ENCODE measurements at regions not wholly inside any gene's neighbourhood (a gene's known extent, or its start where the extent isn't known, plus 50 kb on each side); places are given as distances from the start of the nearest gene placed in this dataset.

- DNase-seq, result no peak
Observed at GRCh38 chr1:96998466-96998865, 276.9 kb downstream of the PTBP2 start.

GRCh38 chr1:96999191-96999590 lies 277.6 kb downstream of the PTBP2 start:
- no peak for DNase-seq

- DNase-seq, result no peak
Observed at GRCh38 chr1:97004054-97004453, 282.5 kb downstream of the PTBP2 start.

DNA sequence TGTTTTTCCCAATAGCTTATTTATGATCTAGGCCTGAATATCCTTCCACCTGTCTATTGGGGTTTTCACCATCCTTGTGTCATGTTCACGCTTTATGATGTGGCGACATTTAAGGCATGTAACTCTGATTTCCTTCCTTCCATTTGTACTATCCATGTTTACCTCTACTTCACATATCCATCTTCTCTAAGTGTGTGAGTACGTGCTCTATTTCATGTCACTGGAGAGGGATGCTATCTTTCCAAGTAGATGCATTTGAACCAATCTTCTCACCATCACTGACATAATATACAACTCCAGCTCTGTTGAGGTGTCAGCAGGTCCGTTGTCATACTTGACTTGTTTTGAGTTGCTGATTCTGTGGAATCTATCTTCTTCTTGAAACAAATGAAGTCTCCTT lies 283.2 kb downstream of the PTBP2 start:
- DNase-seq, result no peak

GRCh38 chr1:97006044-97006661 lies 284.6 kb downstream of the PTBP2 start:
- no peak for DNase-seq

DNA sequence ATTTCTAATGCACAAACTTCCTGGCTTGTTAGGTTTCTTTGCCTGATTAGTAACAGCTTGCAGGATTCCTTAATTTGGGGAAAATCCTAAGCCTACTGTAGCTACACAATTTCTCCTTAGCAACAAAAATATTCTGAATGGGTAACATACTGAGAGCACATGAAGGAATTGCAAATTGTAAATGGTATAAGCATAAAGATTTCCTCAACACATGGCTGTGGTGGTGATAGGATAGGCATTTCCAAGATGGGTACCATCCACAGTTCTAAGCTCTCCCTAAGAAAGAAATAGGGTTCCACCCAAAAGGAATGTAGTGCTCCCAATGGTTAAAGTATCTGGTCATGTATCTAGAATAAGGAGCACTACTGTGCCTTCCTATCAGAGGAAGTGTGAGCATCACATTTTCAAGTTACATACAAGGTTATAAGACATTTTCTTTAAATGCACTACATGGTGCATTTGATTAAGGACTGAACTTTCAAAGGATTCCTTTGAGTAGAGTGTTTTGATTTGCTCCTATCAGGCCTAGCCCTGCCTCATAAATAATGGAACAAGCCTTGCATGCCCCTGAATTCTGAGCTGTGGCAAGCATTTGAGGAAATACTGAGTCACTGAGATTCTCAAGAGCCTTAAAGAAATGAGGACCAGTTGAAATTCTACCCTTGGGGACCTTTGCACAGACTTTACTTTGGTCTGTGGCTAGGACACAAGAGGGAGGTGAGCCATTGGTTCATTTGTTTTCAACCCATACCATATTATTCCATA lies 286.4 kb downstream of the PTBP2 start:
- DNase-seq, result no peak

- DNase-seq, result no peak
Observed at GRCh38 chr1:97010566-97011264, 289.1 kb downstream of the PTBP2 start.

GRCh38 chr1:97013136-97013535 lies 291.6 kb downstream of the PTBP2 start:
- no peak for DNase-seq

DNA sequence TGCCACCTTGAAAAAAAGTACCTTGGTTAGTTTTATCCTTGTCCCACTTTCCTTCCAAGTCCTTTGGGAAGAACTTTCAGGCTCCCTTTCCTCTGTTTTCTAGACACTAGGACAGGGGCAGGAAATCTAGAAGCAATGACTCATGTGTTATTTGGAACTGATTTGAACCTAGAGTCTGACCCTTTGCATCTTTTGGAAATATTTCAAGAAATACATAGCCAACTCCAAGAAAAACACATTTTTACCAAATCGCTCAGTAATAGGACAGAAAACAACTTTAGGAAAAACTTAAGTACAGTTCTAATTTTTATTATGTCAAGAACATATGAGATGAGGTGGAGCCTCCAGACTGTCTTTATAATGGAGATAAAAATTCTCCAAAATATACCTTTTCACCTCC lies 292.4 kb downstream of the PTBP2 start:
- no peak for DNase-seq

GRCh38 chr1:97014426-97014825 lies 292.8 kb downstream of the PTBP2 start:
- DNase-seq, result no peak

DNA sequence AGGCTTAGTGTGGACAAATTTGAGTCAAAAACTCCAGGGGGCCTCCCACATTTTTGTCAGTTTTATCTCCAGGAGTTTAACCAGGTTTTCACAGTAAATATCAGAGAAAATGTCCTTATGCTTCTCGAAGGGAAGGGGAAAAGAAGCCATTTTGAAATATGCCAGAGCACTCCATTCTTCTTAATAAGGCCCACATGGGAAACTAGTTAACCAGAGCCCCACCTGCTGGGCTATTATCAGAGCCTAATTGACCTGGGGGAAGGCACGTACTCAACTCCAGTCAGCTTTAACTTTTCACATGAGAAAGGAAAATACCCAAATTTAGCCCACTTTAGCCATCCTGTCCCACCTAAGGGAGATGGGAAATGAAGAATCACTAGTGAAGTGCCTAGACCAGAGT lies 296.3 kb downstream of the PTBP2 start:
- no peak for DNase-seq
